HG03159 (cell line): ENCODE measurements at regions not wholly inside any gene's neighbourhood (a gene's known extent, or its start where the extent isn't known, plus 50 kb on each side); places are given as distances from the start of the nearest gene placed in this dataset.

Experiments
- ATAC-seq: cut with Tn5 transposase; IDR thresholded peaks from one replicate; pipeline ENCODE4 v1.9.1; 2021; ENCODE audit warnings: mild to moderate bottlenecking, moderate library complexity; ENCODE audit not compliant: unreplicated experiment

- ATAC-seq, result no peak
These were observed 342.9 kb downstream of the MYCN start for GRCh38 chr2:16283071-16283850.

DNA sequence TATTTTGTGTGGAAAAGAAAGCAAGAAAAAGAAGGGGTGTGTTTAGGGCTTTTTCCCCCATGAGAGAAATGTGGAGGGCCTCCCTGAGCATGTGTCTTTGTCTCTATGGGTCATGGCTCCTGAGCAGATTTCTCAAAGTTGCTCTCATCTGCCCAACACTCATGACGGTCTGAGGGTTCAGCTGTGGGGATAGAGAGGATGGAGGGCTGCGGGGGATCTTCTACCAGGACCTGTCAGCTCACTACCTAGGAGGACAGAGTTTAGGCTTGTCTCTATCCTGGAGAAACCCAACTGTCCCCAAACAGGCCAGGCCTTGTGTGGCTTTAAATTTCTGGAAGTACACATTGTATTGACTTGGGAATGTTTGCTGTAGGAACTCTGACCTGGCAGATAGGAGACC, 342.2 kb downstream of the MYCN start:
- no peak for ATAC-seq

DNA sequence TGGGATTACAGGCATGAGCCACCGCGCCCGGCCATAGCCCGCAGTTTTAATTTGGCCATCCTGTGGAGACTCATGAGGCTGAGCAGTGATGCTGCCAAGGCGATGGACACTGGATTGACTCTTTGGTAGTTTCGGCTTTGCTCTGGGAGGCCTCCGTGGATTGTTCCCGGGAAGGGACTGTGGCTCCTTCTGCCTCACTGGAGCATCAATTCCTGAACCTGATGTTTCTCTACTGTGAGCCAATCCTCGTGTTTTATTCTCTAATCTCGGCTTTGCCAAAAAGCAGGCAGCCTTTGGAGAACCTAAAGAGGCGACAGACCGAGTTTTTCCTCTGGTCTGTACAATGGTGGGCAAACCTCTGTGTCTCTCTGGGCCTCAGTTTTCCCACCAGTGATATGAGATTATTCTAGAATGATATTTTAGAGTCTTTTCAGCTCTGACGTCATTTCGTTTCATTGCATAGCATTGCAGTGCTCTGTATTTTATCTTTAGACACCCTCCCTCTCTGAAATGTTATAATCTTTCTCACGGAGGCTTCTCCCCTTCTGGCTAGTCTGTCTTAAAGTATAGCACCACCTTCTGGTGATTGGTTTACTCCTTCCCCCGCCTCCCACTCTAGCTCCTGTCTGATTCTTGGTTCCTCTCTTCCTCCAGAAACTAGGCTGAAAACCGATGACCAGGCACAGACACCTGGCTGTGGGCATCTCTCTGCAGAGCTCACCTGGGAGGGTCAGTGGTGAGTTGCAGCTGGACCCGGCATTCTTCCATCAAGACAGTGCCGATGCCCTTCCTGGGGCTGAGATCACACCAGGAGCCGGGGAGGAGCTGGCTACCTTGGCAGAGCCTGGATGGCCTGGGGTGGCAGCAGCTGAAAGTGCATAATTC, 341.3 kb downstream of the MYCN start:
- ATAC-seq, result peak; percentile 51

- ATAC-seq, result no peak
These were observed 339.7 kb downstream of the MYCN start for GRCh38 chr2:16280081-16280480.

- no peak for ATAC-seq
These were observed 339.3 kb downstream of the MYCN start for GRCh38 chr2:16279641-16280040.

DNA sequence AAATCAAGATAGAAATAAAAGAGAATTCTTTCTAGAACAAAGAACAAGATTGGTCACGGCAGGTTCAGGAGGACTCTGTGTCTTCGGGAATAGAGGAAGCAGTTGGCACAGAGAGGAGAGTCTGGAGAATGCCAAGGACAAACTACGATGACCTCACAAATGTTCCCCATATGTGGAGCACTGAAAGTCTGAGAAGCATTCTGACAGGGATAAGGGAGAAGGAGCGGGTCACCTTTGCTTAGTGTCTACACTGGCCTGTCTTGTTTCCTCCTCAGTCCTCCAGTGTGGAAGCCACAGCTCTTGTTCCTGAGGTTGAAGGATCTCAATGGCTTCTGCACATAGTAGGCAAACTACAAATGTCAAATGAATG, 338.8 kb downstream of the MYCN start:
- no peak for ATAC-seq

DNA sequence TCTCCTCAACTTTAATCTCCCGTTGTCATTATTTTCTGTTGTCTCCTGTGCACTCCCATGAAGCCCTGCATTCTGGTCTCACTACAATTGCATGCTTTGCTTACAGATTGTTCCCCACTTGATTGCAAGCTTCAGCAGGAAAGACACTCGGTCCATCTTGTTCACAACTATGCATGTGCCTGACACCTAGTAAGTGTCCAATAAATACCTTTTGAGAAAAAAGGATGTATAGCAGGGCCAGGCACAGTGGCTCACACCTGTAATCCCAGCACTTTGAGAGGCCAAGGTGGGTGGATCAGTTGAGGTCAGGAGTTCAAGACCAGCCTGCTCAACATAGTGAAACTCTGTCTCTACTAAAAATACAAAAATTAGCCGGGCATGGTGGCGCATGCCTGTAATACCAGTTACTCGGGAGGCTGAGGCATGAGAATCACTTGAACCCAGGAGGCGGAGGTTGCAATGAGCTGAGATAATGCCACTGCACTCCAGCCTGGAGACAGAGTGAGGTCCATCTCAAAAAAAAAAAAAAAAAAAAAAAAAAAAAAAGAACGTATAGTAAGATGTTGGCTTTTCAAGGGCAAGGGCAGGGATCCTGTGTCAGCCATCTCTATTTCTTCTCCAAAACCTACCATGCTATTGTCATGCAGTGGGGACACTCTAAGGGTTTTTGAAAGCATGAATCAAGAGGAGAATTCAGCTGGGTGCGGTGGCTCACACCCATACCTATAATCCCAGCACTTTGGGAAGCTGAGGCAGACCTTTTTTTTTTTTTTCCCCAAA, 338.3 kb downstream of the MYCN start:
- ATAC-seq, result no peak

DNA sequence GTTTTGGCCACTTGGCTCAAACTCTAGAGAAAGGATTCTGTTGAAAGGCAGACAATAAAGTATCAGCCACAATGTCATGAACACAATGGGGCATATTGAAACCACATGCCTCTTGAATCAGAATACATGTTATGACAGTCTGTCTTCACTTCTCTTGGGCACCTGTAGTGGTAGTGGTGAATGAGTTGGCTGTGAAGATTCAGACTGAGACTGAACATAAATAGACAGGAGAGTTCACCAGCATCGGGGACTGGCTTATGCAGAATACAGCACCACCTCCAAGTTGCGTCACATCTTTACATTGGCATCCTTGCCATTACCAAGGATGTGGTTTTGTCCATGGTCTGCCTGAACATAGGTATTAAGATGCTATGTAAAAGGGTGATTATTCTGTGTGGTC, 336.8 kb downstream of the MYCN start:
- ATAC-seq, result no peak

GRCh38 chr2:16275661-16276060, 335.3 kb downstream of the MYCN start:
- no peak for ATAC-seq

DNA sequence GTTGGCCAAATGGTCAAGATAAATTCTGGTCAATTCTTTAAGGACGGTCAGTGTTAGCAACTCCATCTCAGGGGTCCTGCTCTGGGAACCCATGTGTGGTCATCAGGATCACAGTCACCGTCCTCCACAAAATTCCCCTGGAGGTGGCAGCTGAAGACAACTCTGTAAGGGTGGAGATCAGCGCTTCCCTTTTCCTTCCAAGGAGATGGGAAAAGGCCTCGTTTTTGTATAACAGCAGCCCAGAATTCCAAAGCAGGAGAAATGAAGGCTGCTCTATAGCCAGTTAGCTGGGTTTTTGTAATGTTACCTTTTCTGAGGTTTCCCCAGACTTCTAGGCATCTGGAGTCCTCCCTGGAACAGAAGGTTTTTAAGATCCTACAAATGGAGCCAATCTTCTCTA, 334.8 kb downstream of the MYCN start:
- ATAC-seq, result no peak

DNA sequence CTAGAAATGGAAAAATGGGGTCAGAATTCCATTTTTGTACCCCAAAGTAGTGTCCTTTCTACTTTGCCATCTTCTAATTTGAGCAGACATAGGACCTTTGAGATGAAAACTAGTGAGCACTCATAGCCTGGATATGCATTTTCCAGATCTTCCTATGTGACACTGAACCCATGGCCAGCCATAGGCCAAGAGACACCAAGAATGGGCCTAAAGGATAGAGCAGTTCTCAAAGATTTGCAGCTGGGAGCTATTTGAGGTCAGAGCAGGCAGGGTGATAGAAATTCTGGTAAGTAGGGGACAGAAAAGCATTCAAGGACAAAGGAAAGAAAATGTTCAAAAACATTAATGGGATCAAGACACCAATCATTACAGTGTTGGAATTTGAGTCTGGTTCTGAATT, 332.8 kb downstream of the MYCN start:
- no peak for ATAC-seq

GRCh38 chr2:16272038-16272788, 331.9 kb downstream of the MYCN start:
- ATAC-seq, result no peak

DNA sequence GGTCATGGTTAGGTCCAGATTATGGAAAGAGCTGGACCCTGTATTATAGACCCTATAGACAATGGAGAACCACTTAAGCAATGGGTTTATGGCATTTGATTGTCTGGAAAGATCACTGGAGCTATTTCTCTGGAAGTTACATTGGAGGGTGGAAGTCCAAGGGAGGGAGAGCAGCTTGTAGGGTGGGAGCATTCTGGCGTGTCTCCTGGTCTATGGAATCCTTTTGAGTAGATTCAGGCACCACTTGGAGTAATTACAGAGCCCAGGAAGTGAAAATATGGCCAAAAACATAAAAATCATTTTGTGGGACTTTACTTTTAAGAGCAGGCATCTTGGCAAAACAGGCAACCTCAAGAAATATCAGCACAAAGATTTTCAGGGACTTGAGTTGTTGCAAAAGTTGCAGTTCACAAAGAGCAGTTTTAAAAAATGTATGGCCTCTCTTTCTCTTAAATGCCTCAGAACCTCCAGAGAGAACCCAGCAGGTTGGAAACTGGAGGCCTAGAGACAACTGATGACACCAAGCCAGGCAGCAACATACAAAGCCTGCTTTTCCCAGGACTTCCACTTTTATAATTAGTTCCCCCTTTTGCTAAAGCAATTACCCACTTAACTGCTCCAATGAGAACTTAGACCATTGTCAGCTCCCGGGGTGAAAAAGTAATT, 331.0 kb downstream of the MYCN start:
- ATAC-seq, result no peak

GRCh38 chr2:16270441-16270840, 330.1 kb downstream of the MYCN start:
- ATAC-seq, result no peak

DNA sequence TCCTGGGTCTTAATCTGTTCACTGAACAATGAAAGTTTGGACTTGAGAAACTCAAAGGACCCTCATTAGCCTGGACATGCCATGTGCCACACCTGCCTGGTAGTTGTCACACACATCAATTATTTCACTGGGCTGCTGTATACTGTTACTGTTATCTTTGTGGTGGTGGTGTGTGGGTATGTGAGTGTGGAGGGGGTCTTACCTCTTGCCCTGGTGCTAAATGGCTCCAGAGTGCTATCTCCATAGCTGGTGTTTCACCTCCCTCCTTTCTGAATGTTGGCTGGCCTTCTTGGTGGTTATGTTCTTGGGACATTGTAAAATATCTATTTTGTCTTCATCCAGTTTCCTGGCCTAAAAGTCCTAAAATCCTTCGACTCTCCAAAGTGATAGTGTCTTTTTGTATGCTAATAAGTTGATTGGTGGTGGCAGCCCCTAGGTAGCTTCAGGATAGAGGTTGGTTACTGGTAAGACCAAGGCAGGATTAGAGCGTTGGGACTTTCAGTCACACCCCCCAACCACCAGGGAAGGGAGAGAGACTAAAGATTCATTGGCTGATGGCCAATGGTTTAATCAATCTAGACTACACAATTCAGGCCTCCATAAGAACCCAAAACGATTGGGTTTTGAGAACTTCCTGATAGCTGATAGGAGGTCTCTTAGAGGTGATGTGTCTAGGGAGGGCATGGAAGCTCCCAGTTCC, 328.1 kb downstream of the MYCN start:
- no peak for ATAC-seq

- ATAC-seq, result no peak
These were observed 326.2 kb downstream of the MYCN start for GRCh38 chr2:16266571-16266970.

DNA sequence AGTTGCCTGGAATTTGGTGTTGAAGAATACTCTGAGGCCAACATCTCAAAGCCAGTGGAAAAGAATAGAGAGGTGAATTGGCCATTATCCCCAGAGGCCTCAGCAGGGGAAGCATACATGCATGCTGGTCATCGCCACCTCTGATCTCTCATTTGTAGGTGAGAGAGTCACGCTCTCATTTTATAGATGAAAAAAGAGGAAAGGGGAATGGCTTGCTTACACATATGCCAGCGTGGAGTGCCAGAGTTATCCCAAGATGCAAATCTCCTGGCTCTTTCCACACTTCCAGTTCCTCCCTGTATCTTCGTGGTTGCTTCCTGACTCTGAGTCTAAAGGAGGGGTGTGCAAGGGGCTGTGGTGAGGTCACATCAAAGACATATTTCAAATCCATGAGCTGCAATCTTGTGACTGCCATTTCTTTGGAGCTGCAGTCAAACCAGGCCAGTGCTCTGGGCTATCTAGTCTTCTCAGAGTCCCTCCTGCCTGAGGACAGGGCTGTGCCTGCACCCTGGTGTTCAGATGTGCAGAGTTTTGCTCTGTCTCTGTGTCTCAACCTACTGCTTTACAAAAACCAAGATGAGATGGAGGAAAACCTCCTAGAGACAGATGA, 324.7 kb downstream of the MYCN start:
- ATAC-seq, result no peak

DNA sequence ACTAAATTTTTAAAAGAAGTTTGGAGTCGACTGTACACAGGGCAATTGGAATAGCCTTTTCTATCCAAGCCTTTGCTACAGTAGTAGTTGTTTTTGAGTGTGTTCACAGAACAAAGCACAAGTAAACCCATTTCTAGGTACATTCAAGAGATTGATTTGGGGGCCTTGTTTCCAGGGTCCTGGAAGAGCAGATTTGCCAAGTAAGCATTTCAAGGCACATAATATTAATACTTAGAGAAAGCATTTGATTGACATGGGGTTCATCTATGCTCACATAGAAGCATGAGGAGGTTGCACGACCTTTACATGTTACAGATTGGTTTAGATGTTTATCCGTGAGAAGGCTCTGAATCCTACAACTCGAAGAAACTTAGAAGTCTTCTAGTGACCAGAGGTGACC, 324.1 kb downstream of the MYCN start:
- no peak for ATAC-seq

GRCh38 chr2:16263241-16263890, 323.0 kb downstream of the MYCN start:
- ATAC-seq, result no peak
